Cardiac muscle cell (in vitro differentiated cells and primary cell): ENCODE measurements at regions not wholly inside any gene's neighbourhood (a gene's known extent, or its start where the extent isn't known, plus 50 kb on each side); places are given as distances from the start of the nearest gene placed in this dataset.
"Not testable (repeated sequence)": the region's sequence is repeated elsewhere in the genome, so short reads cannot be mapped to it uniquely, and the experiment has no call there.

ENCODE experiments used
- DNase-seq, 2 donors: peaks; one replicate each; pipeline versions ENCODE4 v3.0.0 to v3.0.0-alpha.2; 2010 to 2017; ENCODE audit warnings: low read depth in 1 of 2, low spot score in 1 of 2
- H3K27ac ChIP-seq: fragments of 200-600 bp; sonication (generic); 2 replicates; pipeline ENCODE4 v1.5.1; 2016
- H3K27me3 ChIP-seq: fragments of 200-600 bp; sonication (generic); 2 replicates; pipeline ENCODE4 v1.6.0; 2016; ENCODE audit warnings: control low read depth
- H3K36me3 ChIP-seq: fragments of 200-600 bp; sonication (generic); 2 replicates; pipeline ENCODE4 v1.5.1; 2016; ENCODE audit warnings: control low read depth
- H3K4me1 ChIP-seq: fragments of 200-600 bp; sonication (generic); 2 replicates; pipeline ENCODE4 v1.8.1; 2017; ENCODE audit warnings: low read depth, mild to moderate bottlenecking, mixed run types
- H3K4me3 ChIP-seq: fragments of 200-600 bp; sonication (generic); 2 replicates; pipeline ENCODE4 v1.5.1; 2016; ENCODE audit warnings: mild to moderate bottlenecking
- H3K9me3 ChIP-seq: fragments of 200-600 bp; sonication (generic); 2 replicates; pipeline ENCODE4 v1.5.1; 2017; ENCODE audit warnings: low read depth, mild to moderate bottlenecking, control low read depth
- CTCF ChIP-seq: IDR thresholded peaks from 2 replicates; pipeline ENCODE4 v1.5.1; 2012; ENCODE audit warnings: low read depth, mild to moderate bottlenecking, low read length

GRCh38 chr1:172941945-172942344 is 108.8 kb downstream of the TNFSF18 start:
- Histone ChIP-seq H3K27ac (no peak overlapping the region), H3K9me3 (no peaks in the 10 kb centered on the region), H3K4me3 (no peak overlapping the region), H3K4me1 (no peaks in the 10 kb centered on the region), H3K27me3 (no peaks in the 10 kb centered on the region), H3K36me3 (no peaks in the 10 kb centered on the region)
- no peak for DNase-seq
- TF ChIP-seq CTCF, result no peak

- not testable (repeated sequence) for H3K27ac ChIP-seq, DNase-seq, H3K27me3 ChIP-seq, H3K4me3 ChIP-seq, H3K9me3 ChIP-seq, H3K4me1 ChIP-seq, H3K36me3 ChIP-seq
These were observed 107.6 kb downstream of the TNFSF18 start for GRCh38 chr1:172943138-172943537.

- H3K27me3 ChIP-seq, result no peaks in the 10 kb centered on the region
- H3K9me3 ChIP-seq, result no peaks in the 10 kb centered on the region
- H3K4me1 ChIP-seq, result no peaks in the 10 kb centered on the region
- H3K36me3 ChIP-seq, result no peaks in the 10 kb centered on the region
- no peak for TF ChIP-seq CTCF
- no peak for DNase-seq
- no peak overlapping the region for H3K4me3 ChIP-seq
- no peak overlapping the region for H3K27ac ChIP-seq
These were observed 105.8 kb downstream of the TNFSF18 start for GRCh38 chr1:172944931-172945330.

- Histone ChIP-seq H3K27ac (no peak overlapping the region), H3K36me3 (no peaks in the 10 kb centered on the region), H3K27me3 (no peaks in the 10 kb centered on the region), H3K4me3 (no peak overlapping the region), H3K9me3 (no peaks in the 10 kb centered on the region), H3K4me1 (no peaks in the 10 kb centered on the region)
- TF ChIP-seq CTCF, result no peak
- DNase-seq, result no peak
These were observed 103.8 kb downstream of the TNFSF18 start for GRCh38 chr1:172946814-172947507.

GRCh38 chr1:172948457-172948856 is 102.3 kb downstream of the TNFSF18 start:
- no peak for TF ChIP-seq CTCF
- Histone ChIP-seq H3K27ac (no peak overlapping the region), H3K4me3 (no peak overlapping the region), H3K9me3 (no peaks in the 10 kb centered on the region), H3K4me1 (no peaks in the 10 kb centered on the region), H3K27me3 (no peaks in the 10 kb centered on the region), H3K36me3 (no peaks in the 10 kb centered on the region)
- DNase-seq, result peak in 1 of 2 donors; percentile 54

GRCh38 chr1:172949096-172949495 is 101.6 kb downstream of the TNFSF18 start:
- no peak overlapping the region for H3K27ac ChIP-seq

More at GRCh38 chr1:172949096-172949495, 101.6 kb downstream of the TNFSF18 start:
- Histone ChIP-seq H3K36me3 (no peaks in the 10 kb centered on the region), H3K4me3 (no peak overlapping the region), H3K27me3 (no peaks in the 10 kb centered on the region), H3K4me1 (no peaks in the 10 kb centered on the region), H3K9me3 (no peaks in the 10 kb centered on the region)
- no peak for TF ChIP-seq CTCF
- DNase-seq, result no peak
